Nephron (organoid): ENCODE measurements at regions not wholly inside any gene's neighbourhood (a gene's known extent, or its start where the extent isn't known, plus 50 kb on each side); places are given as distances from the start of the nearest gene placed in this dataset.
"Not testable (repeated sequence)": the region's sequence is repeated elsewhere in the genome, so short reads cannot be mapped to it uniquely, and the experiment has no call there.

Experiments used
- H3K27ac Mint-ChIP-seq, 3 experiments: 2 replicates each; pipeline ENCODE4 v1.8.0; 2020; ENCODE audit warnings: mixed read lengths in 3 of 3, mild to moderate bottlenecking in 2 of 3, moderate library complexity in 1 of 3
- H3K27me3 Mint-ChIP-seq: 2 replicates; pipeline ENCODE4 v1.8.0; 2021; ENCODE audit warnings: low read depth, mild to moderate bottlenecking, moderate library complexity, mixed read lengths
- H3K36me3 Mint-ChIP-seq: 2 replicates; pipeline ENCODE4 v1.8.0; 2020; ENCODE audit warnings: low read depth, mixed read lengths
- H3K4me1 Mint-ChIP-seq: 2 replicates; pipeline ENCODE4 v1.8.0; 2020; ENCODE audit warnings: mixed read lengths
- H3K4me3 Mint-ChIP-seq, 3 experiments: 2 replicates each; pipeline ENCODE4 v1.8.0; 2020; ENCODE audit warnings: mild to moderate bottlenecking in 3 of 3, mixed read lengths in 3 of 3, moderate library complexity in 2 of 3
- H3K9me3 Mint-ChIP-seq: 2 replicates; pipeline ENCODE4 v1.8.0; 2020; ENCODE audit warnings: mixed read lengths
- CTCF ChIP-seq, 3 experiments: fragments of 200-600 bp; sonication (generic); IDR thresholded peaks; one replicate each; pipeline ENCODE4 v1.5.0; 2021; ENCODE audit warnings: antibody characterized with exemption in 3 of 3; ENCODE audit not compliant: unreplicated experiment in 3 of 3

DNA sequence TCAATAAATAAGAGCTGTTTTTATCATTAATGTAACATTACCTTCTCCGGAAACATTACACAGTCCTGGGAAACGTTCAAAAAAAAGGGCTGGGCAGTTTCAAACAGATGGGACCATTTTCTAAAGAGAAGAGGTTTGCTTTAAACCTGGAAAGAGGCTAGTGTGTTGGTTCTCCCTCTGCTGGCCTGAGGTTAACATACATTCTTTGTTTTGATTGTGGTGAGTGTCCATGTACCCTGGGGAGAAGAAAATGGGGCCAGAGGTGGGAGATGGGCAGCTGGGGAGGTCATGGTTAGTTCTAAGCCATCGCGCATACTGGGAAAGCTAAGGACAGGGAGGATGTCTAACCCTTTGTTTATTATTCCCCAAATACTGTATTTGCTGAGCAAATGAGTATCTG, 194.7 kb downstream of the CPEB2 start:
- Mint-ChIP-seq H3K36me3 (no peaks in the 10 kb centered on the region), H3K4me3 (no peak overlapping the region), H3K27ac (no peak overlapping the region), H3K27me3 (peaks cover 8% of the 10 kb centered on the region), H3K4me1 (peaks cover 17% of the 10 kb centered on the region), H3K9me3 (peaks cover under 1% of the 10 kb centered on the region)
- peak; percentile 21 to 44 (median 42) for TF ChIP-seq CTCF (IDR thresholded peaks at IDR 0.05; ENCODE audit: unreplicated experiment in 3 of 3)

DNA sequence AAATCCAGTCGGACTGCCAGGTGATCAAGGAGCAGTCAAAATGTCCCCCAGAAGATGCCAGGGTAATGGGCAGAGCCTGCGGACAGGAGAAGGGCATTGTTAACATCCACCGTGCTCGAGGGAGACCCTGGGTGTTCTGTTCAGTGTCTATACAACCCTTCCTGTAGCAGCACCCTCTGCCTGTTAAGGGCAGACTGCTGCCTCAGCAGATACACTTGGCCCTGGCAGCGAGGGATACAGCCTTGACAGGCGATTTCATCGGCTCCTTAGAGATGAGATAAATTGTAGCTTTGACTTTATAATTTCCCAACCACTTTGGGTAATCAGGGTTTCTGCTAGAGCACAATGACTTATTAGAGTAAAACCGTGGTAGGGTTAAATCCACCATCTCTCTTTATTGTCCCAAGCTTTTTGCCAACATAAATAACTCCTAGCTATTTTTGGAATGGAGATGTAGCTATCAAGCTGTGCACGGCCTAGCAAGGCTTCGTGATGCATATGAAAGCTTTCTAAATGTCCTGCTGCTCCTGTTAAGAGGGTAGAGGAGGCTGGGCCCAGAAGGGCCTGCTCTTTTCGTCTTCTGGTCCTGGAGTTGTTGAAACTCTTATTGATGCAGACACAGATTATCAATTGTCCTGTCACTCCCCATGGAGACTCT, 195.9 kb downstream of the CPEB2 start:
- Mint-ChIP-seq H3K9me3 (peaks cover 4% of the 10 kb centered on the region), H3K4me3 (no peak overlapping the region), H3K27ac (peak overlapping the region; percentile 25 to 76 (median 69)), H3K27me3 (peaks cover 8% of the 10 kb centered on the region), H3K4me1 (peaks cover 17% of the 10 kb centered on the region), H3K36me3 (no peaks in the 10 kb centered on the region)
- TF ChIP-seq CTCF (IDR thresholded peaks at IDR 0.05; ENCODE audit: unreplicated experiment in 3 of 3) = no peak

DNA sequence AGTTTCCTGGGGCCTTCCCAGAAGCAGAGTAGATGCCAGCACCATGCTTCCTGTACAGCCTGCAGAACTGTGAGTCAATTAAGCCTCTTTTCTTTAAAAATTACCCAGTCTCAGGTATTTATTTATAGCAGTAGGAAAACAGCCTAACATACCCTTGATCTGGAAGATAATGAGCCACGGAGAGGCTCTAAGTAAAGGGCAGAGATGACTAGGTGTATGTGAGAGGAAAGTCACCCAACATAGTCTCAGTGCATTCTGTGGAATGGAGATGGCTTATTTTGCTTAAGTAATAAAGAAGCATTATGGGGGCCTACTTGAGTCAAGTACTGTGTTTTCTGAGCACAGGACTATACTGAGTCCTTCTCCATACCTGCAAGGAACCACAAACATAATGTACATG, 199.5 kb downstream of the CPEB2 start:
- Mint-ChIP-seq H3K4me3 (no peak overlapping the region), H3K27me3 (peaks cover 4% of the 10 kb centered on the region), H3K4me1 (peaks cover 16% of the 10 kb centered on the region), H3K9me3 (peaks cover 20% of the 10 kb centered on the region), H3K27ac (no peak overlapping the region), H3K36me3 (no peaks in the 10 kb centered on the region)
- no peak for TF ChIP-seq CTCF (IDR thresholded peaks at IDR 0.05; ENCODE audit: unreplicated experiment in 3 of 3)

GRCh38 chr4:15202481-15202880, 200.2 kb downstream of the CPEB2 start:
- Mint-ChIP-seq H3K27ac (no peak overlapping the region), H3K36me3 (no peaks in the 10 kb centered on the region), H3K27me3 (peaks cover 4% of the 10 kb centered on the region), H3K4me3 (no peak overlapping the region), H3K9me3 (peaks cover 27% of the 10 kb centered on the region), H3K4me1 (peaks cover 10% of the 10 kb centered on the region)
- TF ChIP-seq CTCF (IDR thresholded peaks at IDR 0.05; ENCODE audit: unreplicated experiment in 3 of 3) = no peak

DNA sequence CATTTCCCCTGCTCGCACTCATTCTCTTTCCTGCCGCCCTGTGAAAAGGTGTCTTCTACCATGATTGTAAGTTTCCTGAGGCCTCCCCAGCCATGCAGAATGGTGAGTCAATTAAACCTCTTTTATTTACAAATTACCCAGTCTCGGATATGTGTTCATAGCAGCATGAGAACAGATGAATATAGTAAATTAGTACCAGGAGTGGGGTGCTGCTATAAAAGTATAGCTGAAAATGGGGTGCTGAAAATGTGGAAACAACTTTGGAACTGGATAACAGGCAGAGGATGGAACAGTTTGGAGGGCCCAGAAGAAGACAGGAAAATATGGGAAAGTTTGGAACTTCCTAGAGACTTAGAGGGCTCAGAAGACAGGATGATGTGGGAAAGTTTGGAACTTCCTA, 204.2 kb downstream of the CPEB2 start:
- not testable (repeated sequence) for H3K4me3 Mint-ChIP-seq, H3K4me1 Mint-ChIP-seq, H3K36me3 Mint-ChIP-seq, H3K27me3 Mint-ChIP-seq, H3K27ac Mint-ChIP-seq
- peaks cover 34% of the 10 kb centered on the region for H3K9me3 Mint-ChIP-seq

DNA sequence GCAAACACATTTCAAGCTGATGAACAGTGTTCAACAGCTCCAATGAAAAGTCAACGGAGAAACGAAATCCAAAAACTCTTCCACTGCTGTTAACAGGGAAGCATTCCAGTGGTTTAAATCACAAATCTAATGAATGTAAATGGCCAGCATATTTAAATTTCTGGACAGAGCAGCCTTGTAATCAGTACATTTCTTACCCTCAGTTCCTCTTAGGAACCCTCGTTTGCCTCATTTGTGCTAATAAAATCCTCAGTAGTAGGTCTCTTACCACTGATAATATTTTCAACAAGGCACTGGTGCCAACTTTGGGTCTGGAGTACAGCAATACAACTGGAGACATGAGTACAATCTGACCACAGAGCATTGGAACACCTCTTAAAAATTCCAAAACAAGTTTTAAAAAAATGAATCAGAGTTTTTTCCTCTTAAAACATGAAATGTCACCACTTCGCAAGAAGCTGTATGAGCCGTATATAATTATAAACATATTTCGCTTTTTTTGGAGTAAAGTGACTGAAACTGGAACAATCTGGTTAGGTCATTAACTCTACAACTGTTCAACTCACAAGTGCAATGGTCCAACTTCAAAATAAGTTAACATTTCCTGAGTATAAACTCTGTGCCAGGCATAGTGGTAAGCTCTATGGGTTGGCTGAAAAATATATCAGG, 211.2 kb downstream of the CPEB2 start:
- H3K27me3 Mint-ChIP-seq = peaks cover 7% of the 10 kb centered on the region
- no peaks in the 10 kb centered on the region for H3K4me1 Mint-ChIP-seq
- TF ChIP-seq CTCF (IDR thresholded peaks at IDR 0.05; ENCODE audit: unreplicated experiment in 3 of 3) = no peak
- H3K36me3 Mint-ChIP-seq = no peaks in the 10 kb centered on the region
- H3K9me3 Mint-ChIP-seq = no peaks in the 10 kb centered on the region
- no peak overlapping the region for H3K27ac Mint-ChIP-seq
- no peak overlapping the region for H3K4me3 Mint-ChIP-seq
